ENCODE measurements at regions not wholly inside any gene's neighbourhood (a gene's known extent, or its start where the extent isn't known, plus 50 kb on each side); places are given as distances from the start of the nearest gene placed in this dataset.

DNA sequence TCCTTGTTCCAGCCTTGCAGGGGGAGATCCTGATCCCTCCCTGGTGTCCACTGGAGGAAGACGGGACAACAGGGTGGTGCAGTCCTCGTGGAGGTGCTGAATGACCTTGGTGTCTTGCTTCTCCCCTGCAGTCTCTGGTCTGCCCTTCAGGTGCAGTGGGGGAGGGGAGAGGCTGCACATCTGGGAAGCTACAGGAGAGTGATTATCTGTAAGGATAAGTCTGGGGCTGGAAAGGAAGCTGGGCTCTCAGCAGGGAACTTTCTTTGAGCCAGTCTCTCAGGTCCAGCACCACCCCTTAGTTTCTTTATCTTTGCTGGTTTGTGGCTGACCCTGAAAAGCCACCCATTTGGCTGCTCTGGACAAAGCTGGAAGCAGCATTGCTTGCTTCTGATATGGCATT is 275.6 kb downstream of the CCSER2 start:
- ATAC-seq (no peak), DNase-seq (no peak)
- Histone ChIP-seq H3K27me3 (ENCODE audit: control insufficient read depth in 2 of 2, insufficient read depth in 2 of 2, low read length in 2 of 2) (no peaks in the 10 kb centered on the region), H3K4me3 (ENCODE audit: low read length) (no peak overlapping the region), H3K4me1 (ENCODE audit: control insufficient read depth in 2 of 2, insufficient read depth in 2 of 2, low read length in 2 of 2) (no peaks in the 10 kb centered on the region), H3K9me3 (ENCODE audit: control insufficient read depth in 2 of 3, low read length in 3 of 3) (no peaks in the 10 kb centered on the region), H3K36me3 (ENCODE audit: control insufficient read depth in 2 of 3, insufficient read depth in 3 of 3, low read length in 3 of 3) (no peaks in the 10 kb centered on the region), H3K27ac (ENCODE audit: low read depth, low read length) (no peak overlapping the region)
- CTCF ChIA-PET, result no interaction called here
- intact Hi-C loops (cut with micrococcal nuclease), result no loop called here
- Mint-ChIP-seq H3K4me3 (no peak overlapping the region), H3K27ac (no peak overlapping the region), H3K9me3 (no peaks in the 10 kb centered on the region), H3K4me1 (peaks cover 0 to 4% (median 0%) of the 10 kb centered on the region in 7 donors), H3K36me3 (no peaks in the 10 kb centered on the region), H3K27me3 (peaks cover 5 to 26% (median 16%) of the 10 kb centered on the region in 5 donors)
- POLR2A ChIA-PET, result no interaction called here

DNA sequence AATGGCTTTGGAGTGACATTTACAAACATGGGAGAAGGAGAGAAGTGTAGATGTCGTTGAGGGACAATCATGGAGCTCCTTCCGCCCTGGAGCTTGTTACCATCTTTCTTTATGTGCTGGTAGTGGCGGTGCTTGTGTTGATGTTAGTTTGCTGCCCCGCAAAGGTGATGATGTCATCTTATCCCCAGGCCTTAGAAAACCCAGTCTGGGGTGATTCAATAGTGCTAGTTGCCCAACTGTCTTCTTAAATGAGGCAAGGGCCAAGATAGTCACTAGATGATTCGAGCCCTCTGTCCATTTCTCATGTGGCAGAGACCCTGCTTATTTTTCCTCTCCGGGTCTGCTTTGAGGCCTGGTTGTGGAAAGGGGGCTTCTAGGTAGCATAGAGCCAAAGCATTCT is 277.4 kb downstream of the CCSER2 start:
- CTCF ChIA-PET, result no interaction called here
- Mint-ChIP-seq H3K27me3 (peaks cover 5 to 26% (median 20%) of the 10 kb centered on the region in 5 donors), H3K36me3 (no peaks in the 10 kb centered on the region), H3K4me1 (peaks cover 0 to 4% (median 0%) of the 10 kb centered on the region in 7 donors), H3K9me3 (no peaks in the 10 kb centered on the region), H3K27ac (no peak overlapping the region), H3K4me3 (no peak overlapping the region)
- intact Hi-C loops (cut with micrococcal nuclease), result no loop called here
- POLR2A ChIA-PET, result no interaction called here
- no peak overlapping the region for H3K27ac ChIP-seq (ENCODE audit: low read depth, low read length)
- H3K27me3 ChIP-seq (ENCODE audit: control insufficient read depth in 2 of 2, insufficient read depth in 2 of 2, low read length in 2 of 2), result no peaks in the 10 kb centered on the region
- H3K36me3 ChIP-seq (ENCODE audit: control insufficient read depth in 2 of 3, insufficient read depth in 3 of 3, low read length in 3 of 3), result no peaks in the 10 kb centered on the region
- H3K4me3 ChIP-seq (ENCODE audit: low read length), result no peak overlapping the region
- DNase-seq (no peak), ATAC-seq (no peak)
- no peaks in the 10 kb centered on the region for H3K4me1 ChIP-seq (ENCODE audit: control insufficient read depth in 2 of 2, insufficient read depth in 2 of 2, low read length in 2 of 2)
- H3K9me3 ChIP-seq (ENCODE audit: control insufficient read depth in 2 of 3, low read length in 3 of 3), result no peaks in the 10 kb centered on the region

DNA sequence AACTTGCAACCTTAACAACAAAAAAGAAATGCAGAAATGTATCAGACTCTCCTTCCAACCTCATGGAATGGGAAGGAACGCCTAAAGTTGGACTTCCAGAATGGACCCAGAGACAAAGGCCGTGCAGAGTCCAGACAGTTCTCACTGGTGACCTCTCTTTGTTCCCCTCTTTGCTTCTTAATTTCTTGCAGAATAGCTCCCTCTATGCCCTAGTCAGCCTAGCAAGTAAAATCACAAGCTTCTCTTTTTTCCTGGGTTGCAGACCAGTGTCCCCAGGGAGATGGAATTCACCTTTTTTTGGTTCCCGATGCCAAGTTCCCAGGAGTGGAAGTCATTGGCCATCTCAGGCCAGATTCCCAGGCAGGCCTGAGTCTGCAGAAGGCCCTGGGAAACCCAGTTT is 278.0 kb downstream of the CCSER2 start:
- no peaks in the 10 kb centered on the region for H3K4me1 ChIP-seq (ENCODE audit: control insufficient read depth in 2 of 2, insufficient read depth in 2 of 2, low read length in 2 of 2)
- DNase-seq, result no peak
- intact Hi-C loops (cut with micrococcal nuclease), result no loop called here
- no peaks in the 10 kb centered on the region for H3K27me3 ChIP-seq (ENCODE audit: control insufficient read depth in 2 of 2, insufficient read depth in 2 of 2, low read length in 2 of 2)
- Mint-ChIP-seq H3K4me1 (peaks cover 0 to 4% (median 0%) of the 10 kb centered on the region in 7 donors), H3K36me3 (no peaks in the 10 kb centered on the region), H3K9me3 (no peaks in the 10 kb centered on the region), H3K27me3 (peaks cover 9 to 26% (median 20%) of the 10 kb centered on the region in 5 donors), H3K4me3 (no peak overlapping the region), H3K27ac (no peak overlapping the region)
- ATAC-seq, result no peak
- H3K27ac ChIP-seq (ENCODE audit: low read depth, low read length), result no peak overlapping the region
- ChIA-PET CTCF (no interaction called here), POLR2A (no interaction called here)
- no peak overlapping the region for H3K4me3 ChIP-seq (ENCODE audit: low read length)
- no peaks in the 10 kb centered on the region for H3K9me3 ChIP-seq (ENCODE audit: control insufficient read depth in 2 of 3, low read length in 3 of 3)
- H3K36me3 ChIP-seq (ENCODE audit: control insufficient read depth in 2 of 3, insufficient read depth in 3 of 3, low read length in 3 of 3), result no peaks in the 10 kb centered on the region

DNA sequence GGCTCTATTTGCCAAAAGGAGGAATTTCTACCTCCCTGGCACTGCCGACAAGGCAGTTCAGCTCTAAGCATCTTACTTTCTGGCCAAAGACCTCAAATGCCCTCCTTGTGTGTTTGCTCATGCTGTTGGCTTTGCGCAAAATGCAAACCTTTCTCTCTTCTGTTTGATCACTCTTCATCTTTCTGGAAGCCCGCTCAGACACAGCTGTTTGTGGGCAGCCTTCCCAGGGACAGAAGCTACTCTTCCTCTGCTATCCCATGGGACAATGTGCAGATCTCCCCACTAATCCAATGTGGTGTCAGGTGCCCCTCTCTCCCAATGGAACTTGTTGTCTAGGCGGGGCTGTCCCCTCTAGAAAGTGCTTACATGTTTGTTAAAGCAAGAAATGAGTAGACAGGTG is 278.7 kb downstream of the CCSER2 start:
- DNase-seq (no peak), ATAC-seq (no peak)
- H3K4me3 ChIP-seq (ENCODE audit: low read length), result no peak overlapping the region
- no peaks in the 10 kb centered on the region for H3K36me3 ChIP-seq (ENCODE audit: control insufficient read depth in 2 of 3, insufficient read depth in 3 of 3, low read length in 3 of 3)
- H3K36me3 Mint-ChIP-seq, result no peaks in the 10 kb centered on the region
- no peaks in the 10 kb centered on the region for H3K9me3 Mint-ChIP-seq
- H3K4me1 ChIP-seq (ENCODE audit: control insufficient read depth in 2 of 2, insufficient read depth in 2 of 2, low read length in 2 of 2), result no peaks in the 10 kb centered on the region
- H3K27me3 ChIP-seq (ENCODE audit: control insufficient read depth in 2 of 2, insufficient read depth in 2 of 2, low read length in 2 of 2), result no peaks in the 10 kb centered on the region
- peaks cover 0 to 4% (median 0%) of the 10 kb centered on the region in 7 donors for H3K4me1 Mint-ChIP-seq
- peaks cover 9 to 26% (median 20%) of the 10 kb centered on the region in 5 donors for H3K27me3 Mint-ChIP-seq
- POLR2A ChIA-PET, result no interaction called here
- no peak overlapping the region for H3K27ac ChIP-seq (ENCODE audit: low read depth, low read length)
- intact Hi-C loops (cut with micrococcal nuclease), result no loop called here
- no peak overlapping the region for H3K27ac Mint-ChIP-seq
- H3K4me3 Mint-ChIP-seq, result no peak overlapping the region
- CTCF ChIA-PET, result no interaction called here
- H3K9me3 ChIP-seq (ENCODE audit: control insufficient read depth in 2 of 3, low read length in 3 of 3), result no peaks in the 10 kb centered on the region

GRCh38 chr10:84607523-84607922 is 279.1 kb downstream of the CCSER2 start:
- Mint-ChIP-seq H3K36me3 (no peaks in the 10 kb centered on the region), H3K27ac (no peak overlapping the region), H3K4me1 (peaks cover 0 to 4% (median 0%) of the 10 kb centered on the region in 7 donors), H3K27me3 (peaks cover 9 to 26% (median 20%) of the 10 kb centered on the region in 5 donors), H3K4me3 (no peak overlapping the region), H3K9me3 (no peaks in the 10 kb centered on the region)
- Histone ChIP-seq H3K27ac (ENCODE audit: low read depth, low read length) (no peak overlapping the region), H3K4me3 (ENCODE audit: low read length) (no peak overlapping the region), H3K4me1 (ENCODE audit: control insufficient read depth in 2 of 2, insufficient read depth in 2 of 2, low read length in 2 of 2) (no peaks in the 10 kb centered on the region), H3K27me3 (ENCODE audit: control insufficient read depth in 2 of 2, insufficient read depth in 2 of 2, low read length in 2 of 2) (no peaks in the 10 kb centered on the region), H3K36me3 (ENCODE audit: control insufficient read depth in 2 of 3, insufficient read depth in 3 of 3, low read length in 3 of 3) (no peaks in the 10 kb centered on the region), H3K9me3 (ENCODE audit: control insufficient read depth in 2 of 3, low read length in 3 of 3) (no peaks in the 10 kb centered on the region)
- ChIA-PET CTCF (no interaction called here), POLR2A (no interaction called here)
- DNase-seq (no peak), ATAC-seq (no peak)
- intact Hi-C loops (cut with micrococcal nuclease), result no loop called here

DNA sequence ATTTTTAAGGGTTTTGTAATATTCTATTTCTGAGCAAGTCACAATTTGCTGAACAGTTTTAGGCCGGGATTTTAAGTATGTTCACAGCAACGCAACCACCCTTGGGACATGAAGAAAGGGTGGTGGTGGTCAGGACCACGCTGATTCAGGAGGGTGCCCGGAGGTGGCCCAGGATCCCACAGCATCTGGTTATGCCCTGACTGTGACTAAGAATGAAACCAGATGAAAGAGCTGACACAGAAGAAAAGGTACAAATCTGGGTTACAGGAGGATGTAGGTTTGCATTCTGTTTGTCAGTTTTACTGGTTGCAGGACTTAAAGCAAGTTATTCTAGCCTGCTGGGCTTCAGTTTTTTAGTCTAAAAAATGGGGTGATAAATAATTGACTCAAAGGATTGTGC is 279.7 kb downstream of the CCSER2 start:
- Histone ChIP-seq H3K9me3 (ENCODE audit: control insufficient read depth in 2 of 3, low read length in 3 of 3) (no peaks in the 10 kb centered on the region), H3K27ac (ENCODE audit: low read depth, low read length) (no peak overlapping the region), H3K4me3 (ENCODE audit: low read length) (no peak overlapping the region), H3K27me3 (ENCODE audit: control insufficient read depth in 2 of 2, insufficient read depth in 2 of 2, low read length in 2 of 2) (no peaks in the 10 kb centered on the region), H3K4me1 (ENCODE audit: control insufficient read depth in 2 of 2, insufficient read depth in 2 of 2, low read length in 2 of 2) (no peaks in the 10 kb centered on the region), H3K36me3 (ENCODE audit: control insufficient read depth in 2 of 3, insufficient read depth in 3 of 3, low read length in 3 of 3) (no peaks in the 10 kb centered on the region)
- Mint-ChIP-seq H3K36me3 (no peaks in the 10 kb centered on the region), H3K27me3 (peaks cover 9 to 32% (median 20%) of the 10 kb centered on the region in 5 donors), H3K4me1 (peaks cover 0 to 4% (median 0%) of the 10 kb centered on the region in 7 donors), H3K4me3 (no peak overlapping the region), H3K9me3 (no peaks in the 10 kb centered on the region), H3K27ac (no peak overlapping the region)
- intact Hi-C loops (cut with micrococcal nuclease), result no loop called here
- ChIA-PET CTCF (no interaction called here), POLR2A (no interaction called here)
- ATAC-seq (no peak), DNase-seq (no peak)

GRCh38 chr10:84613336-84614021 is 285.1 kb downstream of the CCSER2 start:
- Mint-ChIP-seq H3K36me3 (no peaks in the 10 kb centered on the region), H3K27ac (no peak overlapping the region), H3K4me1 (peaks cover 0 to 1% (median 0%) of the 10 kb centered on the region in 7 donors), H3K9me3 (peaks cover 0 to 10% (median 0%) of the 10 kb centered on the region in 11 donors), H3K27me3 (peaks cover 8 to 38% (median 30%) of the 10 kb centered on the region in 5 donors), H3K4me3 (no peak overlapping the region)
- DNase-seq (no peak), ATAC-seq (no peak)
- ChIA-PET POLR2A (no interaction called here), CTCF (no interaction called here)
- no peaks in the 10 kb centered on the region for H3K36me3 ChIP-seq (ENCODE audit: control insufficient read depth in 2 of 3, insufficient read depth in 3 of 3, low read length in 3 of 3)
- intact Hi-C loops (cut with micrococcal nuclease), result loop anchor here in 1 of 2 donors (10.0 kb wide), 1 partner anchor 91 kb away; no protein-coding TSS in a partner anchor
- no peak overlapping the region for H3K27ac ChIP-seq (ENCODE audit: low read depth, low read length)
- no peaks in the 10 kb centered on the region for H3K9me3 ChIP-seq (ENCODE audit: control insufficient read depth in 2 of 3, low read length in 3 of 3)
- H3K27me3 ChIP-seq (ENCODE audit: control insufficient read depth in 2 of 2, insufficient read depth in 2 of 2, low read length in 2 of 2), result no peaks in the 10 kb centered on the region
- no peaks in the 10 kb centered on the region for H3K4me1 ChIP-seq (ENCODE audit: control insufficient read depth in 2 of 2, insufficient read depth in 2 of 2, low read length in 2 of 2)
- no peak overlapping the region for H3K4me3 ChIP-seq (ENCODE audit: low read length)

Measured in naive thymus-derived CD4-positive, alpha-beta T cell (primary cell).